ENCODE measurements at regions not wholly inside any gene's neighbourhood (a gene's known extent, or its start where the extent isn't known, plus 50 kb on each side); places are given as distances from the start of the nearest gene placed in this dataset.

DNA sequence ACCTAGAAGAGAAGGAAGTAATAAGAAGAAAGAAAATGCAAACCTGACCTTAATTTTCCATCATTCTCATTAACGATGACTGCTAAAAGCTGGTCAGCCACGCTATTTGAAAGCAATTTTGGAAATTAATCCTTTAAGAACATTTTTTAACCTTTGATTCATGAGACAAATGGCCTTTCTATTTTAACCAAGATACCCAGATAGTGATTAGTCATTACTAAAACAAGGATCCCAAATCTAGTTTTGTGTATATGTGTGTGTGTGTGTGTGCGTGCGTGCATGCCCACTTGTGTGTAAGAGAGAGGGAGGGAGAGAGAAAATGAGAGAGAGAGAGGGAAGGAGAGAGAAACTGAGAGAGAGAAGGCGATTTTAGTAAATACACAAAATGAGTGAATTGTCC, 329.5 kb downstream of the DEPDC1B start:
- TF ChIP-seq TAF1 (IDR thresholded peaks at IDR 0.05; ENCODE audit: borderline replicate concordance, insufficient read depth, low read length) (no peak), POLR2AphosphoS5 (IDR thresholded peaks at IDR 0.05; ENCODE audit: low read depth, low read length) (no peak), SIN3A (IDR thresholded peaks at IDR 0.05; ENCODE audit: borderline replicate concordance, insufficient read depth, low read length) (no peak), FOXP2 (optimal IDR thresholded peaks at IDR 0.05; ENCODE audit: borderline replicate concordance, extremely low read depth, extremely low read length, insufficient read depth) (no peak)
- TF ChIP-seq, protein P1, sequence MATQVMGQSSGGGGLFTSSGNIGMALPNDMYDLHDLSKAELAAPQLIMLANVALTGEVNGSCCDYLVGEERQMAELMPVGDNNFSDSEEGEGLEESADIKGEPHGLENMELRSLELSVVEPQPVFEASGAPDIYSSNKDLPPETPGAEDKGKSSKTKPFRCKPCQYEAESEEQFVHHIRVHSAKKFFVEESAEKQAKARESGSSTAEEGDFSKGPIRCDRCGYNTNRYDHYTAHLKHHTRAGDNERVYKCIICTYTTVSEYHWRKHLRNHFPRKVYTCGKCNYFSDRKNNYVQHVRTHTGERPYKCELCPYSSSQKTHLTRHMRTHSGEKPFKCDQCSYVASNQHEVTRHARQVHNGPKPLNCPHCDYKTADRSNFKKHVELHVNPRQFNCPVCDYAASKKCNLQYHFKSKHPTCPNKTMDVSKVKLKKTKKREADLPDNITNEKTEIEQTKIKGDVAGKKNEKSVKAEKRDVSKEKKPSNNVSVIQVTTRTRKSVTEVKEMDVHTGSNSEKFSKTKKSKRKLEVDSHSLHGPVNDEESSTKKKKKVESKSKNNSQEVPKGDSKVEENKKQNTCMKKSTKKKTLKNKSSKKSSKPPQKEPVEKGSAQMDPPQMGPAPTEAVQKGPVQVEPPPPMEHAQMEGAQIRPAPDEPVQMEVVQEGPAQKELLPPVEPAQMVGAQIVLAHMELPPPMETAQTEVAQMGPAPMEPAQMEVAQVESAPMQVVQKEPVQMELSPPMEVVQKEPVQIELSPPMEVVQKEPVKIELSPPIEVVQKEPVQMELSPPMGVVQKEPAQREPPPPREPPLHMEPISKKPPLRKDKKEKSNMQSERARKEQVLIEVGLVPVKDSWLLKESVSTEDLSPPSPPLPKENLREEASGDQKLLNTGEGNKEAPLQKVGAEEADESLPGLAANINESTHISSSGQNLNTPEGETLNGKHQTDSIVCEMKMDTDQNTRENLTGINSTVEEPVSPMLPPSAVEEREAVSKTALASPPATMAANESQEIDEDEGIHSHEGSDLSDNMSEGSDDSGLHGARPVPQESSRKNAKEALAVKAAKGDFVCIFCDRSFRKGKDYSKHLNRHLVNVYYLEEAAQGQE (IDR thresholded peaks at IDR 0.05; ENCODE audit: insufficient read depth in 1 of 2, low read depth in 2 of 2, low read length in 2 of 2): no peak

DNA sequence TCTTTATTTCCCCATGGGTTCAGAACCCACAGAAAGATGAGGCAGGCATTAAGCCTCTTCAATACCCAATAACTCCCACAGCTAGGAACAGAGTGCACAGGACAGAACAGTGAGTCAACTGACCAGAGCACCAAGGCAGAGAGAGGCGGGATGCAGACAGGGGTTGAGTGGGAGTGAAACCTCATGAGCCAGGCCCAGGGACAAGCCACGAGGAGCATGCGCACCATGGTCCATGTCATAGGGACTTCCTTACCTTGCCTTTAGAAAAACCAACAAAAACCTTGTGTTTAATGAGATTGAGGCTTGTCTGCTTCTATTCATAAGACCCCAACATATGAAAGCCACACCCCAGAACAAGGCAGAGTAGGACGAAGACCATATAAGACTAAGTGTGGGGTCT, 330.6 kb downstream of the DEPDC1B start:
- no peak for TF ChIP-seq POLR2AphosphoS5 (IDR thresholded peaks at IDR 0.05; ENCODE audit: low read depth, low read length)
- TF ChIP-seq SIN3A (IDR thresholded peaks at IDR 0.05; ENCODE audit: borderline replicate concordance, insufficient read depth, low read length): no peak
- TF ChIP-seq TAF1 (IDR thresholded peaks at IDR 0.05; ENCODE audit: borderline replicate concordance, insufficient read depth, low read length): no peak
- TF ChIP-seq FOXP2 (optimal IDR thresholded peaks at IDR 0.05; ENCODE audit: borderline replicate concordance, extremely low read depth, extremely low read length, insufficient read depth): no peak
- TF ChIP-seq, protein P1 (IDR thresholded peaks at IDR 0.05; ENCODE audit: insufficient read depth in 1 of 2, low read depth in 2 of 2, low read length in 2 of 2): no peak

GRCh38 chr5:60368100-60368499, 331.9 kb downstream of the DEPDC1B start:
- TF ChIP-seq SIN3A (IDR thresholded peaks at IDR 0.05; ENCODE audit: borderline replicate concordance, insufficient read depth, low read length): no peak
- TF ChIP-seq, protein P1 (IDR thresholded peaks at IDR 0.05; ENCODE audit: insufficient read depth in 1 of 2, low read depth in 2 of 2, low read length in 2 of 2): no peak
- no peak for TF ChIP-seq POLR2AphosphoS5 (IDR thresholded peaks at IDR 0.05; ENCODE audit: low read depth, low read length)
- TF ChIP-seq TAF1 (IDR thresholded peaks at IDR 0.05; ENCODE audit: borderline replicate concordance, insufficient read depth, low read length): no peak
- TF ChIP-seq FOXP2 (optimal IDR thresholded peaks at IDR 0.05; ENCODE audit: borderline replicate concordance, extremely low read depth, extremely low read length, insufficient read depth): no peak

GRCh38 chr5:60366489-60366888, 333.5 kb downstream of the DEPDC1B start:
- TF ChIP-seq, protein P1 (IDR thresholded peaks at IDR 0.05; ENCODE audit: insufficient read depth in 1 of 2, low read depth in 2 of 2, low read length in 2 of 2): no peak
- no peak for TF ChIP-seq TAF1 (IDR thresholded peaks at IDR 0.05; ENCODE audit: borderline replicate concordance, insufficient read depth, low read length)
- TF ChIP-seq FOXP2 (optimal IDR thresholded peaks at IDR 0.05; ENCODE audit: borderline replicate concordance, extremely low read depth, extremely low read length, insufficient read depth): no peak
- no peak for TF ChIP-seq SIN3A (IDR thresholded peaks at IDR 0.05; ENCODE audit: borderline replicate concordance, insufficient read depth, low read length)
- no peak for TF ChIP-seq POLR2AphosphoS5 (IDR thresholded peaks at IDR 0.05; ENCODE audit: low read depth, low read length)

GRCh38 chr5:60365001-60365400, 335.0 kb downstream of the DEPDC1B start:
- TF ChIP-seq, protein P1 (IDR thresholded peaks at IDR 0.05; ENCODE audit: insufficient read depth in 1 of 2, low read depth in 2 of 2, low read length in 2 of 2): no peak
- TF ChIP-seq TAF1 (IDR thresholded peaks at IDR 0.05; ENCODE audit: borderline replicate concordance, insufficient read depth, low read length) (no peak), FOXP2 (optimal IDR thresholded peaks at IDR 0.05; ENCODE audit: borderline replicate concordance, extremely low read depth, extremely low read length, insufficient read depth) (no peak), POLR2AphosphoS5 (IDR thresholded peaks at IDR 0.05; ENCODE audit: low read depth, low read length) (no peak), SIN3A (IDR thresholded peaks at IDR 0.05; ENCODE audit: borderline replicate concordance, insufficient read depth, low read length) (no peak)
